Keratinocyte (primary cell): ENCODE measurements at regions not wholly inside any gene's neighbourhood (a gene's known extent, or its start where the extent isn't known, plus 50 kb on each side); places are given as distances from the start of the nearest gene placed in this dataset.

ENCODE experiments used
- DNase-seq: peaks from one replicate; pipeline ENCODE4 v3.0.0-alpha.2; 2011; ENCODE audit warnings: low read depth, missing footprints, low spot score
- FAIRE-seq: peaks from 2 replicates; lab custom pipeline; 2011; peaks lifted over from hg19 to GRCh38; lab: Jason Lieb, UNC
- H2AFZ ChIP-seq: 2 replicates; pipeline ENCODE4 v1.6.0; 2012; ENCODE audit warnings: low read length, control low read depth, inconsistent platforms; ENCODE audit not compliant: control insufficient read depth
- H3K27ac ChIP-seq: 2 replicates; pipeline ENCODE4 v1.5.1; 2011; ENCODE audit warnings: low read length; ENCODE audit not compliant: control insufficient read depth, insufficient read depth
- H3K27me3 ChIP-seq: 3 replicates; pipeline ENCODE4 v1.6.0; 2011; ENCODE audit warnings: low read length; ENCODE audit not compliant: control insufficient read depth, insufficient read depth; ENCODE audit errors: extremely low read depth
- H3K36me3 ChIP-seq, 2 experiments: 2 replicates in 1 of 2; 3 replicates in 1 of 2; pipeline ENCODE4 v1.5.1; 2011; ENCODE audit warnings: low read length in 2 of 2, mild to moderate bottlenecking in 1 of 2; ENCODE audit not compliant: control insufficient read depth in 2 of 2, insufficient read depth in 2 of 2; ENCODE audit errors: extremely low read depth in 1 of 2
- H3K4me1 ChIP-seq: 3 replicates; pipeline ENCODE4 v1.5.1; 2011; ENCODE audit warnings: low read length; ENCODE audit not compliant: control insufficient read depth, insufficient read depth; ENCODE audit errors: extremely low read depth
- H3K4me2 ChIP-seq: 3 replicates; pipeline ENCODE4 v1.6.0; 2011; ENCODE audit warnings: low read depth, low read length; ENCODE audit not compliant: control insufficient read depth, insufficient read depth; ENCODE audit errors: extremely low read depth
- H3K4me3 ChIP-seq, 3 experiments: fragments of 200-600 bp in 1 of 3; sonication (generic) in 1 of 3; 2 replicates in 2 of 3; 3 replicates in 1 of 3; pipeline ENCODE4 v1.5.1; 2011 to 2016; ENCODE audit warnings: low read length in 3 of 3, mild to moderate bottlenecking in 3 of 3, control low read depth in 2 of 3, inconsistent platforms in 1 of 3, low read depth in 1 of 3, mixed read lengths in 1 of 3, mixed run types in 1 of 3, moderate library complexity in 1 of 3; ENCODE audit not compliant: control insufficient read depth in 2 of 3, insufficient read depth in 2 of 3; ENCODE audit errors: extremely low read depth in 1 of 3
- H3K79me2 ChIP-seq: 2 replicates; pipeline ENCODE4 v1.6.0; 2012; ENCODE audit warnings: low read length; ENCODE audit not compliant: control insufficient read depth, insufficient read depth
- H3K9ac ChIP-seq: 3 replicates; pipeline ENCODE4 v1.6.0; 2011; ENCODE audit warnings: low read length; ENCODE audit not compliant: control insufficient read depth, insufficient read depth; ENCODE audit errors: extremely low read depth
- H3K9me1 ChIP-seq: 3 replicates; pipeline ENCODE4 v1.6.0; 2011; ENCODE audit warnings: low read length; ENCODE audit not compliant: control insufficient read depth, insufficient read depth; ENCODE audit errors: extremely low read depth
- H3K9me3 ChIP-seq: 2 replicates; pipeline ENCODE4 v1.5.1; 2012; ENCODE audit warnings: low read depth, low read length; ENCODE audit not compliant: control insufficient read depth
- H4K20me1 ChIP-seq: 3 replicates; pipeline ENCODE4 v1.6.0; 2011; ENCODE audit warnings: low read length; ENCODE audit not compliant: control insufficient read depth, insufficient read depth; ENCODE audit errors: extremely low read depth
- CTCF ChIP-seq, 3 experiments: IDR thresholded peaks in 1 of 3; conservative IDR thresholded peaks in 1 of 3; optimal IDR thresholded peaks in 1 of 3; 2 replicates in 2 of 3; 3 replicates in 1 of 3; pipeline versions ENCODE3 to v1.5.1; 2011; ENCODE audit warnings: low read length in 3 of 3, mild to moderate bottlenecking in 3 of 3, moderate library complexity in 2 of 3, control low read depth in 1 of 3, inconsistent platforms in 1 of 3; ENCODE audit not compliant: insufficient read depth in 2 of 3; ENCODE audit errors: extremely low read depth in 1 of 3
- EZH2 ChIP-seq: IDR thresholded peaks from one replicate; pipeline ENCODE4 v1.6.1; 2012; ENCODE audit warnings: inconsistent platforms, mild to moderate bottlenecking, low read length, moderate library complexity
- dilution Hi-C: fragments of 300-500 bp; cut with MboI; formaldehyde crosslinking; loops from one replicate; pipeline ENCODE4 v1.7.0; 2020; ENCODE audit warnings: low sequenced_read_pairs; ENCODE audit not compliant: extremely low pct_ligation_motif_present

- DNase-seq (no peak), FAIRE-seq (no peak)
- Histone ChIP-seq H3K79me2 (no peaks in the 10 kb centered on the region), H4K20me1 (no peaks in the 10 kb centered on the region), H3K9ac (no peak overlapping the region), H3K27ac (no peak overlapping the region), H2AFZ (no peak overlapping the region), H3K36me3 (no peaks in the 10 kb centered on the region), H3K4me2 (no peak overlapping the region), H3K9me3 (no peaks in the 10 kb centered on the region), H3K4me1 (no peaks in the 10 kb centered on the region), H3K4me3 (no peak overlapping the region), H3K27me3 (no peaks in the 10 kb centered on the region), H3K9me1 (no peaks in the 10 kb centered on the region)
- dilution Hi-C loops, result no loop called here
- TF ChIP-seq CTCF (optimal IDR thresholded peaks at IDR 0.05 in 1 of 3, IDR thresholded peaks at IDR 0.05 in 1 of 3, conservative IDR thresholded peaks at IDR 0.05 in 1 of 3; ENCODE audit: extremely low read depth in 1 of 3, insufficient read depth in 2 of 3, low read length in 3 of 3) (no peak), EZH2 (no peak)
These were observed 435.3 kb upstream of the HNRNPA3 start for GRCh38 chr2:176777262-176777661.

DNA sequence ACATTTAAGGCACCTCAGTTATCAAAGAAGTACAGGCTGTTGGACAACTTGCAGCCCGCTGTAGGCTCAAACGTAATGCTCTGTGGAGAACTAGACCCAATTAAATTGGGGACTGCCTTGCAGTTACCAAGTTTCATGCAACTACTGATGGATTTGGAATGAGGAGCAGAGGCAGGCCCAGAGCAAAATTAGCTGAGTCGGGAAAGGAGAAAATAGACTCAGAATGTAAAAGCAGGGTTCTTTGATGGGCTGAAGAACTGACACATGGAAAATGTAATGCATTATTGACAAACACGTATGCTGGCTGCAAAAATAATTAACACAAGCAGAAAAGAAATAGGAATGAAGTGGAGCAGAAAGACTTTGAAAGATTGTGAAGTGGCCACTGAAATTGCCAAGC, 432.7 kb upstream of the HNRNPA3 start:
- FAIRE-seq (no peak), DNase-seq (no peak)
- no peaks in the 10 kb centered on the region for H4K20me1 ChIP-seq
- H3K4me1 ChIP-seq, result no peaks in the 10 kb centered on the region
- H3K27me3 ChIP-seq, result no peaks in the 10 kb centered on the region
- H3K4me3 ChIP-seq, result no peak overlapping the region
- no peak overlapping the region for H3K4me2 ChIP-seq
- H3K9me3 ChIP-seq, result no peaks in the 10 kb centered on the region
- no peak overlapping the region for H3K9ac ChIP-seq
- no peak overlapping the region for H3K27ac ChIP-seq
- H3K36me3 ChIP-seq, result no peaks in the 10 kb centered on the region
- no peak overlapping the region for H2AFZ ChIP-seq
- TF ChIP-seq EZH2 (no peak), CTCF (optimal IDR thresholded peaks at IDR 0.05 in 1 of 3, IDR thresholded peaks at IDR 0.05 in 1 of 3, conservative IDR thresholded peaks at IDR 0.05 in 1 of 3; ENCODE audit: extremely low read depth in 1 of 3, insufficient read depth in 2 of 3, low read length in 3 of 3) (no peak)
- dilution Hi-C loops, result no loop called here
- H3K9me1 ChIP-seq, result no peaks in the 10 kb centered on the region
- no peaks in the 10 kb centered on the region for H3K79me2 ChIP-seq
